ENCODE measurements at regions not wholly inside any gene's neighbourhood (a gene's known extent, or its start where the extent isn't known, plus 50 kb on each side); places are given as distances from the start of the nearest gene placed in this dataset.

DNA sequence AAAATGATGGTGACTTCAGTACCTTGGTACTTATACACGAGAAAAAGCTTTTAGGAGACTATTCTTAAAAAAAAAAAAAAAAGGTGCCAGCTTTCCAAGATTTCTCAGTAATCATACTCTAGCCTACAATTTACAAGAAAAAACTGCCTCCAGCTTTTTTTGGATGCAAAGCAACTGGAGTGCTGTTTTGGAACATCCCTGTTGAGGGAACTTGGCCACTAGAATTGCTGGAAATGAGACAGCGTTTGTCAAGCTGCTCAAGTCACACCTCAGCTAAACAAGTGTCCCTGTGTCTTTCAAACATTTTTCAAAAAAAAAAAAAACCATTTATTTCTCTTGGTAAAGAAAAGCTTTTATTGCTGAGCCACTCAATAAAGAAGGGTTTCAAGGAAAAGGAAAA, 413.1 kb upstream of the ARGLU1 start:
- no peak for DNase-seq
- peak overlapping the region in 1 of 4 donors; percentile 10 for H3K27ac ChIP-seq
- 28 to 59% methylated on average over 2 of the region's 2 CpGs for WGBS, 2 donors

DNA sequence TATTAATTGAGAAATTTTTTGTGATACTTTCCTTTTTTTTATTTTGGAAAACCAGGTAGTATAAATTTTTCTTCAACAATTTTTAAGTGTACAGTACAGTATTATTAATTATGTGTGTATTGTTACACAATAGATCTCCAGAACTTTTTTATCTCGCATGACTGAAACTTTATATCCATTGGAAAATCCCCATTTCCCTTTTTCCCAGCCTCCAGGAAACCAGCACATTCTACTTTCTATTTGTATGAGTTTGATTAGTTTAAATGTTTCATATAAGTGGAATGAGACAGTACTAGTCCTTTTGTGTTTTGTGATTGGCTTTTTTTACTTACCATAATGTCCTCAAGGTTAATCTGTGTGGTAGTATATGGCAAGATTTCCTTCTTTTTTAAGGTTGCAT, 399.5 kb upstream of the ARGLU1 start:
- Histone ChIP-seq H3K36me3 (no peaks in the 10 kb centered on the region), H3K27me3 (no peaks in the 10 kb centered on the region), H3K4me1 (no peaks in the 10 kb centered on the region), H3K9me3 (no peaks in the 10 kb centered on the region), H3K27ac (no peak overlapping the region), H3K4me3 (no peak overlapping the region)
- no peak for DNase-seq
- TF ChIP-seq POLR2A (IDR thresholded peaks at IDR 0.05), result no peak
- TF ChIP-seq, protein P1, sequence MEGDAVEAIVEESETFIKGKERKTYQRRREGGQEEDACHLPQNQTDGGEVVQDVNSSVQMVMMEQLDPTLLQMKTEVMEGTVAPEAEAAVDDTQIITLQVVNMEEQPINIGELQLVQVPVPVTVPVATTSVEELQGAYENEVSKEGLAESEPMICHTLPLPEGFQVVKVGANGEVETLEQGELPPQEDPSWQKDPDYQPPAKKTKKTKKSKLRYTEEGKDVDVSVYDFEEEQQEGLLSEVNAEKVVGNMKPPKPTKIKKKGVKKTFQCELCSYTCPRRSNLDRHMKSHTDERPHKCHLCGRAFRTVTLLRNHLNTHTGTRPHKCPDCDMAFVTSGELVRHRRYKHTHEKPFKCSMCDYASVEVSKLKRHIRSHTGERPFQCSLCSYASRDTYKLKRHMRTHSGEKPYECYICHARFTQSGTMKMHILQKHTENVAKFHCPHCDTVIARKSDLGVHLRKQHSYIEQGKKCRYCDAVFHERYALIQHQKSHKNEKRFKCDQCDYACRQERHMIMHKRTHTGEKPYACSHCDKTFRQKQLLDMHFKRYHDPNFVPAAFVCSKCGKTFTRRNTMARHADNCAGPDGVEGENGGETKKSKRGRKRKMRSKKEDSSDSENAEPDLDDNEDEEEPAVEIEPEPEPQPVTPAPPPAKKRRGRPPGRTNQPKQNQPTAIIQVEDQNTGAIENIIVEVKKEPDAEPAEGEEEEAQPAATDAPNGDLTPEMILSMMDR (IDR thresholded peaks at IDR 0.05), result no peak
- intact Hi-C loops (cut with DNase I), result no loop called here
- WGBS, 2 donors, result 35 to 57% methylated on average over 1 of the region's 1 CpG

More for the DNA sequence above, 413.1 kb upstream of the ARGLU1 start:
- no peaks in the 10 kb centered on the region for H3K9me3 ChIP-seq
- no peak for TF ChIP-seq POLR2A (IDR thresholded peaks at IDR 0.05)
- TF ChIP-seq, protein P1 (IDR thresholded peaks at IDR 0.05), result no peak
- peaks cover 0 to 10% (median 0%) of the 10 kb centered on the region in 3 donors for H3K4me1 ChIP-seq
- intact Hi-C loops (cut with DNase I), result no loop called here
- H3K27me3 ChIP-seq, result no peaks in the 10 kb centered on the region
- H3K4me3 ChIP-seq, result no peak overlapping the region
- no peaks in the 10 kb centered on the region for H3K36me3 ChIP-seq

DNA sequence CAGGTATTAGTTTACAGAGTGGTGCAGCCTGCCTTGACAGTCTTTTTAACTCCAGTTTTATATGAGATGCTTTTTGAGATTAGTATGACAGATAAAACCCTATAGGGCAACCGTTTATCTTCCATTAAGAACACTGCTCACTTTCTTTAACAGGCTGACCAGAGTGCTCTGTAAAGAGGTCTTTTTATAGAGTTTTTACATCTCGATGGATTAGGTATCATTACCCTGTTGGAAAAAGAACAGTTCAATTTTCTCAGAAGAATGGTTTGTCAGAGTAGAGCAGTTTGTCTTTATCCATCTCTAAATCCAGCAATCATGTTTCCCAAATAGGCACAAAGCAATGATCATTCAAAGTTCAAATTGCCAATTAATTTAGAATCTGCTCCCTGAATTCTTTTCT, 395.2 kb upstream of the ARGLU1 start:
- WGBS, 2 donors, result 18 to 25% methylated on average over 2 of the region's 2 CpGs
- no peaks in the 10 kb centered on the region for H3K36me3 ChIP-seq
- H3K27me3 ChIP-seq, result no peaks in the 10 kb centered on the region
- intact Hi-C loops (cut with DNase I), result no loop called here
- H3K4me3 ChIP-seq, result no peak overlapping the region
- no peak for DNase-seq
- TF ChIP-seq, protein P1 (IDR thresholded peaks at IDR 0.05), result no peak
- no peak for TF ChIP-seq POLR2A (IDR thresholded peaks at IDR 0.05)
- no peaks in the 10 kb centered on the region for H3K9me3 ChIP-seq
- no peak overlapping the region for H3K27ac ChIP-seq
- no peaks in the 10 kb centered on the region for H3K4me1 ChIP-seq

DNA sequence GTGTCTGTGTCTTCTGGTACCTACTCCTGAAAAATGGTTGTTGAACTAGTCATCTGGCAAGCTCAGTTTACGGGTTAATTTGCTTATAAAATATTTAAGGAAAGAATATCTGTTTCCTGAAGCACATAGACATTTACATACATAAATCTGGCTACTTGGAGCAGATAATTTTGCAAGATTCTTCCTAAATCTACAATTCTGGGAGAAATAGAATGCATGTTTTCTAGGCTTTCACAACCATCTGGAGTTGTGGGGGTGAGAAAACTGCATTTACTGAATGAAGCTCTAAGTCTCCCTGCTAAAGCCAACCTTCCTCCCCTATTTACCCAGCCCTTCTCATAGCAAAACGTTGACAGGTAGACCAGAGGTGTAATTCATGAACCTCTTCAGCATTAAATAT, 393.7 kb upstream of the ARGLU1 start:
- H3K27ac ChIP-seq, result no peak overlapping the region
- no peaks in the 10 kb centered on the region for H3K9me3 ChIP-seq
- no peak overlapping the region for H3K4me3 ChIP-seq
- H3K36me3 ChIP-seq, result no peaks in the 10 kb centered on the region
- TF ChIP-seq, protein P1 (IDR thresholded peaks at IDR 0.05), result no peak
- TF ChIP-seq POLR2A (IDR thresholded peaks at IDR 0.05), result no peak
- whole genome bisulfite sequencing, 2 donors, result 58 to 68% methylated on average over 2 of the region's 2 CpGs
- H3K4me1 ChIP-seq, result no peaks in the 10 kb centered on the region
- H3K27me3 ChIP-seq, result no peaks in the 10 kb centered on the region
- no peak for DNase-seq
- intact Hi-C loops (cut with DNase I), result no loop called here

DNA sequence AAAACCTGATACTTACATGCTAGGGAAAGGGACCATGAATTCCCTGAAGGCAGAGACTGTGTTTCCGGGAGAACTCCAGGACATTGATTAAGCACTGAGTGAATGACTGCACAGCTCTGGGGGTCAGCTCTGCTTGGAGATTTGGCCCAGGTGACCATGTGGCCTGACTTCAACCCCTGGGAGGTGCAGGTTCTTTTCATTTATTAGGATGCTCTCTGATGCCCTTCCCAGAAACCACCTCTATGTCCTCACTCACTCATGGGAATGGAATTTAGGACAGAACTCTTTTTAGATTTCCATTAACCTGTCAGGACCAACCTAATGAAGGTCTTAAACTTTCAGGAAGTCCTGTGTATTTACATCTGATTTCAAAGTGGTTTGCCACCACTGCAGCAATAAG, 393.3 kb upstream of the ARGLU1 start:
- intact Hi-C loops (cut with DNase I), result no loop called here
- Histone ChIP-seq H3K4me1 (no peaks in the 10 kb centered on the region), H3K36me3 (no peaks in the 10 kb centered on the region), H3K27me3 (no peaks in the 10 kb centered on the region), H3K4me3 (no peak overlapping the region), H3K9me3 (no peaks in the 10 kb centered on the region), H3K27ac (no peak overlapping the region)
- TF ChIP-seq, protein P1 (IDR thresholded peaks at IDR 0.05), result no peak
- TF ChIP-seq POLR2A (IDR thresholded peaks at IDR 0.05), result no peak
- DNase-seq, result no peak
- WGBS, 2 donors, result 89 to 100% methylated on average over 1 of the region's 1 CpG
